Adrenal gland (tissue), 9 donors: ENCODE measurements at regions not wholly inside any gene's neighbourhood (a gene's known extent, or its start where the extent isn't known, plus 50 kb on each side); places are given as distances from the start of the nearest gene placed in this dataset.

Source experiments
- DNase-seq, 7 donors: peaks; one replicate each; pipeline ENCODE4 v3.0.0-alpha.2; 2019 to 2020
- H3K27ac ChIP-seq, 5 donors: fragments of 200-600 bp; sonication (generic) in 4 of 5; 1 replicate in 3 of 5; 2 replicates in 2 of 5; pipeline versions ENCODE4 v1.5.1 to v1.8.0; 2016 to 2020; ENCODE audit warnings: mild to moderate bottlenecking in 1 of 5
- H3K27me3 ChIP-seq: fragments of 200-600 bp; 2 replicates; pipeline ENCODE4 v1.8.0; 2021
- H3K36me3 ChIP-seq, 2 donors: fragments of 200-600 bp; replicated peaks in 1 of 2; 1 replicate in 1 of 2; 2 replicates in 1 of 2; pipeline versions ENCODE4 v1.5.1 to v1.8.0; 2018 to 2022
- H3K4me1 ChIP-seq, 2 donors: fragments of 200-600 bp; replicated peaks in 1 of 2; 1 replicate in 1 of 2; 2 replicates in 1 of 2; pipeline versions ENCODE4 v1.5.1 to v1.8.0; 2018 to 2021
- H3K4me3 ChIP-seq, 4 donors: fragments of 200-600 bp; sonication (generic) in 3 of 4; one replicate each; pipeline ENCODE4 v1.5.1; 2016 to 2018
- H3K9me3 ChIP-seq, 3 donors: fragments of 200-600 bp; sonication (generic) in 1 of 3; replicated peaks in 1 of 3; 1 replicate in 2 of 3; 2 replicates in 1 of 3; pipeline versions ENCODE4 v1.5.1 to v1.8.0; 2016 to 2021
- CTCF ChIP-seq, 6 experiments: fragments of 450-650 bp in 4 of 6; fragments of 200-600 bp in 2 of 6; sonication (generic) in 1 of 6; IDR thresholded peaks; 1 replicate in 5 of 6; 2 replicates in 1 of 6; pipeline versions ENCODE4 v1.5.1 to v1.8.0; 2016 to 2021; ENCODE audit warnings: antibody characterized with exemption in 6 of 6, mild to moderate bottlenecking in 2 of 6, moderate library complexity in 1 of 6
- POLR2A ChIP-seq, 2 donors: fragments of 450-650 bp; IDR thresholded peaks; one replicate each; pipeline ENCODE4 v1.6.1; 2017; ENCODE audit warnings: antibody characterized with exemption in 2 of 2, mild to moderate bottlenecking in 2 of 2, moderate library complexity in 1 of 2
- WGBS, 4 donors: extraction: QIAGEN DNeasy Blood & Tissue Kit in 2 of 4; methylation state at CpG; one replicate each; pipeline versions ENCODE4 v1.1.5 to v1.1.7; 2013 to 2017; 5-methylcytosine and 5-hydroxymethylcytosine counted together
- intact Hi-C, 2 donors: fragments of 100-400 bp; cut with DNase I; formaldehyde crosslinking; loops; one replicate each; pipeline versions ENCODE4 v1.14.1 to v1.15.0; 2022 to 2023
- donor health status: healthy with polysubstance abuse.
- donor health status: Bipolar disorder and iron deficiency.
- donor health status: DM: yes; HTN: yes; CAD: no.
- donor health status: DM: no; HTN: no; CAD: no.
- donor health status: DM: no; HTN: no; CAD: no.

GRCh38 chr18:30066288-30066687 is 976.3 kb downstream of the DSC3 start:
- H3K9me3 ChIP-seq: no peaks in the 10 kb centered on the region
- no peak overlapping the region for H3K4me3 ChIP-seq

GRCh38 chr18:30057398-30057797 is 985.1 kb downstream of the DSC3 start:
- Histone ChIP-seq H3K27me3 (no peaks in the 10 kb centered on the region), H3K36me3 (no peaks in the 10 kb centered on the region), H3K4me1 (no peaks in the 10 kb centered on the region), H3K9me3 (no peaks in the 10 kb centered on the region), H3K27ac (no peak overlapping the region), H3K4me3 (no peak overlapping the region)
- intact Hi-C loops: no loop called here
- DNase-seq: no peak
- TF ChIP-seq CTCF (IDR thresholded peaks at IDR 0.05) (no peak), POLR2A (IDR thresholded peaks at IDR 0.05) (no peak)

More at GRCh38 chr18:30066288-30066687, 976.3 kb downstream of the DSC3 start:
- H3K27me3 ChIP-seq: no peaks in the 10 kb centered on the region
- 42 to 53% (median 51%) methylated on average over 3 of the region's 3 CpGs for whole genome bisulfite sequencing, 4 donors
- intact Hi-C loops: no loop called here
- H3K27ac ChIP-seq: no peak overlapping the region
- TF ChIP-seq CTCF (IDR thresholded peaks at IDR 0.05): no peak
- TF ChIP-seq POLR2A (IDR thresholded peaks at IDR 0.05): no peak
- H3K4me1 ChIP-seq: no peaks in the 10 kb centered on the region
- no peaks in the 10 kb centered on the region for H3K36me3 ChIP-seq
- DNase-seq: no peak

- H3K4me3 ChIP-seq: no peak overlapping the region
- no peak for TF ChIP-seq POLR2A (IDR thresholded peaks at IDR 0.05)
- TF ChIP-seq CTCF (IDR thresholded peaks at IDR 0.05): no peak
- H3K36me3 ChIP-seq: no peaks in the 10 kb centered on the region
- 65 to 71% (median 69%) methylated on average over 2 of the region's 2 CpGs for WGBS, 4 donors
- no peaks in the 10 kb centered on the region for H3K4me1 ChIP-seq
- H3K27me3 ChIP-seq: no peaks in the 10 kb centered on the region
- no peak overlapping the region for H3K27ac ChIP-seq
- intact Hi-C loops: no loop called here
- no peak for DNase-seq
- no peaks in the 10 kb centered on the region for H3K9me3 ChIP-seq
Measured at GRCh38 chr18:30056528-30056927, 986.0 kb downstream of the DSC3 start.

- Histone ChIP-seq H3K9me3 (no peaks in the 10 kb centered on the region), H3K4me3 (no peak overlapping the region), H3K27me3 (no peaks in the 10 kb centered on the region), H3K4me1 (no peaks in the 10 kb centered on the region), H3K27ac (no peak overlapping the region), H3K36me3 (no peaks in the 10 kb centered on the region)
- intact Hi-C loops: no loop called here
- TF ChIP-seq POLR2A (IDR thresholded peaks at IDR 0.05) (no peak), CTCF (IDR thresholded peaks at IDR 0.05) (no peak)
- DNase-seq: no peak
- WGBS, 4 donors: 56 to 70% (median 60%) methylated on average over 5 of the region's 5 CpGs
Measured at GRCh38 chr18:30044496-30044895, 998.0 kb downstream of the DSC3 start.
